ENCODE measurements at regions not wholly inside any gene's neighbourhood (a gene's known extent, or its start where the extent isn't known, plus 50 kb on each side); places are given as distances from the start of the nearest gene placed in this dataset.

- TF ChIP-seq CTCF (IDR thresholded peaks at IDR 0.05): no peak
- no peak for TF ChIP-seq POLR2A (IDR thresholded peaks at IDR 0.05)
- TF ChIP-seq POLR2AphosphoS5 (IDR thresholded peaks at IDR 0.05; ENCODE audit: insufficient read depth in 1 of 2, low read depth in 1 of 2): no peak
Observed at GRCh38 chr5:15384581-15384980, 115.4 kb upstream of the FBXL7 start.

Measured in vagina (tissue), 2 donors.